DMS153 treated with DMSO at 0.1 percent for 48 hours (cell line): ENCODE measurements at regions not wholly inside any gene's neighbourhood (a gene's known extent, or its start where the extent isn't known, plus 50 kb on each side); places are given as distances from the start of the nearest gene placed in this dataset.
"Not testable (repeated sequence)": the region's sequence is repeated elsewhere in the genome, so short reads cannot be mapped to it uniquely, and the experiment has no call there.

ENCODE experiments used
- DNase-seq: peaks from one replicate; lab custom pipeline; 2025; ENCODE audit not compliant: unreplicated experiment; lab: John Stamatoyannopoulos, UW

GRCh38 chr4:24369507-24370029, 214.8 kb downstream of the DHX15 start:
- DNase-seq, result no peak

GRCh38 chr4:24368801-24369200, 215.6 kb downstream of the DHX15 start:
- DNase-seq, result no peak

GRCh38 chr4:24364852-24365251, 219.5 kb downstream of the DHX15 start:
- DNase-seq, result no peak

GRCh38 chr4:24364249-24364648, 220.1 kb downstream of the DHX15 start:
- DNase-seq, result no peak

GRCh38 chr4:24363751-24364150, 220.6 kb downstream of the DHX15 start:
- DNase-seq, result no peak

- no peak for DNase-seq
Measured at GRCh38 chr4:24352112-24352511, 232.2 kb downstream of the DHX15 start.

GRCh38 chr4:24349168-24349996, 235.0 kb downstream of the DHX15 start:
- DNase-seq, result not testable (repeated sequence)

- no peak for DNase-seq
Measured at GRCh38 chr4:24339260-24339659, 245.1 kb downstream of the DHX15 start.

GRCh38 chr4:24337451-24338190, 246.7 kb downstream of the DHX15 start:
- DNase-seq, result no peak

- no peak for DNase-seq
Measured at GRCh38 chr4:24335616-24336015, 248.7 kb downstream of the DHX15 start.

- DNase-seq, result no peak
Measured at GRCh38 chr4:24334906-24335305, 249.4 kb downstream of the DHX15 start.

- DNase-seq, result no peak
Measured at GRCh38 chr4:24330573-24330972, 253.8 kb downstream of the DHX15 start.

GRCh38 chr4:24330172-24330571, 254.2 kb downstream of the DHX15 start:
- no peak for DNase-seq

- no peak for DNase-seq
Measured at GRCh38 chr4:24328711-24329110, 255.6 kb downstream of the DHX15 start.

GRCh38 chr4:24328310-24328709, 256.0 kb downstream of the DHX15 start:
- no peak for DNase-seq

- DNase-seq, result no peak
Measured at GRCh38 chr4:24322995-24323394, 261.4 kb downstream of the DHX15 start.

- DNase-seq, result no peak
Measured at GRCh38 chr4:24322511-24322910, 261.8 kb downstream of the DHX15 start.

- no peak for DNase-seq
Measured at GRCh38 chr4:24321616-24322015, 262.7 kb downstream of the DHX15 start.

- no peak for DNase-seq
Measured at GRCh38 chr4:24321131-24321530, 263.2 kb downstream of the DHX15 start.

- no peak for DNase-seq
Measured at GRCh38 chr4:24319387-24319786, 265.0 kb downstream of the DHX15 start.

GRCh38 chr4:24315056-24315455, 269.3 kb downstream of the DHX15 start:
- DNase-seq, result no peak

- no peak for DNase-seq
Measured at GRCh38 chr4:24312261-24312913, 272.0 kb downstream of the DHX15 start.
